HG02852 (cell line): ENCODE measurements at regions not wholly inside any gene's neighbourhood (a gene's known extent, or its start where the extent isn't known, plus 50 kb on each side); places are given as distances from the start of the nearest gene placed in this dataset.

Experiments
- ATAC-seq: cut with Tn5 transposase; IDR thresholded peaks from one replicate; pipeline ENCODE4 v1.9.1; 2021; ENCODE audit warnings: mild to moderate bottlenecking, moderate library complexity; ENCODE audit not compliant: unreplicated experiment

GRCh38 chr6:67300430-67301040 is 1334.5 kb upstream of the ADGRB3 start:
- no peak for ATAC-seq

GRCh38 chr6:67292169-67292568 is 1342.9 kb upstream of the ADGRB3 start:
- ATAC-seq = no peak

DNA sequence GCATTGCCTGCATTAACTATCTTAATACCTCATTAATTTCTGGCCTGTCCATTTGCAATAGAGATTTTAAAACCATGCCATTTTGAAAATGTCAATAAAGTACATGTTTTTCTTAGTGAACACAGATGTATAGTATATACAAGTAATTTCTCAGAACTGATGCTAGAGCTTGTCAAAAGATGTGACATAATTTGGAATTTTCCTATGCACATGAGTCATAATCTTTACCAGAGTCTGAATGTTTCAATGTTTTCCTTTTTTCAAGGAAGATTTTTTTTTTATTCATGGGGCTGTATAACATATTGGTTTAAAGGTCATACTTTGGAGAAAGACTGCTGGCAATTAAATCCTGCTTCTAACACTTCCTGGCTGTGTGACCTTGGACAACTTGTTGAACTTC is 1347.5 kb upstream of the ADGRB3 start:
- ATAC-seq = no peak

- ATAC-seq = no peak
Measured at GRCh38 chr6:67285770-67286495, 1349.1 kb upstream of the ADGRB3 start.

- ATAC-seq = no peak
Measured at GRCh38 chr6:67277312-67277711, 1357.8 kb upstream of the ADGRB3 start.

- no peak for ATAC-seq
Measured at GRCh38 chr6:67265996-67266921, 1368.8 kb upstream of the ADGRB3 start.

GRCh38 chr6:67252663-67253062 is 1382.4 kb upstream of the ADGRB3 start:
- no peak for ATAC-seq

DNA sequence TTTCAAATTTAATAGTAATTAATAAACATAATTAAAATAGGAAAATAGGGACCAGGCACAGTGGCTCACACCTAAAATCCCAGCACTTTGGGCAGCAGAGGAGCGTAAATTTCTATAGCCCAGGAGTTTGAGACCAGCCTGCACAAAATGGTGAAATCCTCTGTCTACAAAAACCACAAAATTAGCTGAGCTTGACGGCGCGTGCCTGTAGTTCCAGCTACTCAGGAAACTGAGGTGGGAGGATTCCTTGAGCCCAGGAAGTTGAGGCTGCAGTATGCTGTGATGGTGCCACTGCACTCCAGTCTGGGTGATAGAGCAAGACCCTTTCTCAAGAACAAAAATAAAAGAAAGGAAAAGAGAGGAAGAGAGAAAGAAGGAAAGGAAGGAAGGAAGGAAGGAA is 1387.0 kb upstream of the ADGRB3 start:
- no peak for ATAC-seq

GRCh38 chr6:67244037-67244436 is 1391.0 kb upstream of the ADGRB3 start:
- ATAC-seq = no peak

GRCh38 chr6:67237277-67237676 is 1397.8 kb upstream of the ADGRB3 start:
- ATAC-seq = no peak

- ATAC-seq = no peak
Measured at GRCh38 chr6:67231092-67231491, 1404.0 kb upstream of the ADGRB3 start.

- ATAC-seq = no peak
Measured at GRCh38 chr6:67224989-67225388, 1410.1 kb upstream of the ADGRB3 start.

DNA sequence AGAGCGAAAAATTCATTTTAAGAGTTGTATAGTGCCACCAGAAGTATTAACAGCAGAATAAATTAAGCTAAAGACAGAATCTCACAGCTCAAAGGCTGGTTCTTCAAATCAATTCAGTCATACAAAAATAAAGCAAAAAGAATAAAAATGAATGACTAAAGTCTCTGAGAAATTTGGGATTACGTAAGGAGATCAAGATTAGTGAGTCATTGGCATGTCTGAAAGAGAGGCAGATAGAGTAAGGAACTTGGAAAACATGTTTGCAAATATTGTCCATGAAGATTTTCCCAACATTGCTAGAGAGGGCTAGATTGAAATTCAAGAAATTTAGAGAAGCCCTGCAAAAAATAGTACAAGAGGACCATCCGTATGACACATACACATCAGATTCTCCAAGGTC is 1413.9 kb upstream of the ADGRB3 start:
- no peak for ATAC-seq

GRCh38 chr6:67219346-67219745 is 1415.7 kb upstream of the ADGRB3 start:
- ATAC-seq = no peak

DNA sequence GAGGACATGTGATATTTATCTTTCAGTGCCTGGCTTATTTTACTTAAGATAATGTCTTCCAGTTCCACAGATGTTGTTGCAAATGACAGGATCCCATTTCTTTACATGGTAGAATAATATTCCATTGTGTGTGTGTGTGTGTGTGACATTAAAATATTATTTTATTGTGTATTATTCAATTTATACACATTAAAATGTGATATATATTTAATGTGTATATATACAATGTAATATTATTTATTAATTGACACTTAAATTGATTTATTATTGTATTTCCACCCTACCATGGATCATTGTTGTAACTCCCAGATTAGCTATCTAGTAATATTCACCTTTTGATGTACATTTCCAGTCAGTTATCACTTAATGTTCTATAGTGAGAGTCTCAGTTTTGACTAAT is 1422.5 kb upstream of the ADGRB3 start:
- no peak for ATAC-seq

DNA sequence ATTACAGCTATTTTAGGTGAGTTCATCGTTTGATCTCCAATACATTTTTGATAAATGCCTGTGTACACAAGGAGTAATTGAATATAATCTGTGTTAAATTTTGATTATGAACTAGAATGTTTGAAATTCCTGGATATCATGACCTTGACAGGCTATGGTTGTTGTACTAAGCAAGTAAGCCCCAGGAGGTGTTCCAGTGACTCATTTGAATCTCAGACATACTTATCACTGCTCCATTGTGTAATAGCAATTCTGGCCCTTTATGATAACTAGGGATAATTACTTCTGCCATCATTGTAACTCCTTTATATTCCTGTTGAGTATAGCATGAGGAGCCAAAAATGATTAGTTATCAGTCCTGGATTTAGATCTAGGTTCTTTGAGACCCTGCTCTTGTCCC is 1424.6 kb upstream of the ADGRB3 start:
- no peak for ATAC-seq

DNA sequence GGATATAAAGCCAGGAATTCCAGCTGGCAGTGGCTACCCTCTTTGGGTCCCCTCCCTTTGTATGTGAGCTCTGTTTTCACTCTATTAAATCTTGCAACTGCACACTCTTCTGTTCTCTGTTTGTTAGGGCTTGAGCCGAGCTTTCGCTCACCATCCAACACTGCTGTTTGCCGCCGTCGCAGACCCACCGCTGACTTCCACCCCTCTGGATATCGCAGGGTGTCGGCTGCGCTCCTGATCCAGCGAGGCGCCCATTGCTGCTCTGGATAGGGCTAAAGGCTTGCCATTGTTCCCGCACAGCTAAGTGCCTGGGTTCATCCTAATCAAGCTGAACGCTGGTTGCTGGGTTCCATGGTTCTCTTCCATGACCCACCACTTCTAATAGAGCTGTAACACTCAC is 1433.5 kb upstream of the ADGRB3 start:
- ATAC-seq = no peak

GRCh38 chr6:67200626-67201403 is 1434.3 kb upstream of the ADGRB3 start:
- ATAC-seq = no peak

DNA sequence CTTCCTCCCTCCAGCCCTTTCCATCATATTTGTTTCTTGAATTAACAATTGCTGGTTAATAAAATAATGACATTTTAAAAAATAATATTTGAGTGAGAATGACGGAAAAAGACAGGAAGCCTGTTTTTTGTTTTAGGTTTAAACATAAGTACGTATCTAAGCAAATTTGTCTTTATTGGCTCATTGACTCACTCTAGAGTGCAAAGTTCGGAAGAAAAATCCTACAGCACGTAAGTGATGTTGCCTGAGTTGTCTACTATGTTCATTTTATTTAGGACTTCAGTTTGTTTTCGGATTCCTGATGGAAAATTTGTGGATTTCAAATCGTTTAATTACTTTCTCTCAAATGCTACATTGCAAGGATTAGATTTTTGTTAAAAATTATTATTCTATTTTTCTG is 1435.7 kb upstream of the ADGRB3 start:
- no peak for ATAC-seq

GRCh38 chr6:67190733-67191132 is 1444.3 kb upstream of the ADGRB3 start:
- ATAC-seq = no peak

DNA sequence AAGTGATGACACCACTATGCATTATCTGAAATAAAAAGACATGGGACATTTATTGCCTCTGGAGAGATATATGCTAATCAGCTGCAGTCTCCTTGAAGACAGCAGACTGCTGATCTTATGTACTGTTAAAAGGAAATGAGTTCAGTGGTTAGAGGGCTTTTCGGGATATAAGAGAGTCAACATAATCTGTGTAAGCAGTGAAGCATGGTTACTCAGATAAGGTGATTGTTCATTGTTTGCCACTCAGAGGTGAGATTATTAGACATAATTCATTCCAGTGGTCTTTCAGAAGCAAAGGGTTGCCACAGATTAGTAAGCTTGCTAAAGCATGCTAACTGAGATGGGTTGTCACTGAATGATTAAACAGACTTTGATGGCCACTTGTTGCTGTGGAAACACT is 1450.7 kb upstream of the ADGRB3 start:
- ATAC-seq = no peak
